ENCODE measurements at regions not wholly inside any gene's neighbourhood (a gene's known extent, or its start where the extent isn't known, plus 50 kb on each side); places are given as distances from the start of the nearest gene placed in this dataset.

DNA sequence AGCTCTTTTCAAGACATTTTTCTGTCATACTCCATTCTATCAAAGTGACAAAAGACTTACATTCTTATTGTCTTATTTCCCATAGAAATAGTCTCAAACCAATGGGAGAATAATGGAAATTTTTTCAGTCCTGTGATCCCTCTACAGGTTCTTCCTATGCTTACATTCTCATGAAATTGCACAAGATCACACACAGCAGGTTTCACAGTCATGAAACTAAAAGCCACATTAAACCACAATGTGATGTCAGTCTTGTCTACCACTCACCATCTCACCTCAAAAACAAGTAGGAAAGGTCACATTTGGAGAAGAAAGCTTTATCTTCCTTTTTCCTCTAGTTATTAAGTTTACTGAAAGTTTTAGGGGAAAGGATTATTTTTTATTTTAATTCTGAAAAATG, 161.0 kb upstream of the RORA start:
- TF ChIP-seq, protein P1, sequence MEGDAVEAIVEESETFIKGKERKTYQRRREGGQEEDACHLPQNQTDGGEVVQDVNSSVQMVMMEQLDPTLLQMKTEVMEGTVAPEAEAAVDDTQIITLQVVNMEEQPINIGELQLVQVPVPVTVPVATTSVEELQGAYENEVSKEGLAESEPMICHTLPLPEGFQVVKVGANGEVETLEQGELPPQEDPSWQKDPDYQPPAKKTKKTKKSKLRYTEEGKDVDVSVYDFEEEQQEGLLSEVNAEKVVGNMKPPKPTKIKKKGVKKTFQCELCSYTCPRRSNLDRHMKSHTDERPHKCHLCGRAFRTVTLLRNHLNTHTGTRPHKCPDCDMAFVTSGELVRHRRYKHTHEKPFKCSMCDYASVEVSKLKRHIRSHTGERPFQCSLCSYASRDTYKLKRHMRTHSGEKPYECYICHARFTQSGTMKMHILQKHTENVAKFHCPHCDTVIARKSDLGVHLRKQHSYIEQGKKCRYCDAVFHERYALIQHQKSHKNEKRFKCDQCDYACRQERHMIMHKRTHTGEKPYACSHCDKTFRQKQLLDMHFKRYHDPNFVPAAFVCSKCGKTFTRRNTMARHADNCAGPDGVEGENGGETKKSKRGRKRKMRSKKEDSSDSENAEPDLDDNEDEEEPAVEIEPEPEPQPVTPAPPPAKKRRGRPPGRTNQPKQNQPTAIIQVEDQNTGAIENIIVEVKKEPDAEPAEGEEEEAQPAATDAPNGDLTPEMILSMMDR (IDR thresholded peaks at IDR 0.05): no peak

DNA sequence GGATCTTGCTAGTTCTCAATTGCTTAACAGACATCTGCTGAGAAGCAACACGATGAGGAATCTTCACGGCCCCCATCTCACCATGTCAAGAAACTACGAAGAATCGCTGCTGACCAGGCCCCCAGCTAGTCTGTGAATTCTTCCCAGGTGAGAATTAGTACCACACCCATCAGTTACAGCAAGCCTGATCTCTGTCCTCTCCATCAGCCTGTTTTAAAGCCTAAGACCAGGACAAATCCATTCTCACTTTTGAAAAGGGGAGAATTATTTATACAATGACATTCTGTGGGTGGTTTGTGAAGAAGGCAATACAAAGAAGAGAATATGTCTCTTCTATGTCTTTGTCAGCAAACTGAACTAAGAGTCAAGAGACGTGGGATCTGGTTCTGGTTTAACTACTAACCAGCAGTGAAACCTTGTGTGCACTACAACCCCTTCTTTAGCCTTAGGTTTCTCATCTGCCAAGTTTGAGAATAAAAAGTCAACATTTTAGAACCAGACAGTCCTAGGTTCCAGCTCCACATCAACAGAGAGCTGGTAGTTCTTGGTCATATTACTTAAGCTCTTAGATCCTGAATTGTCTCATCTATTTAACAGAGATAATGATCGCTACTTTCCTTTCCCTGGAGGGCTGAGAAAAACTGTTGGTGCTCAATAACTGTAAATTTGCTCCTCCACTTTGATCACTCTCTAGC, 160.4 kb upstream of the RORA start:
- TF ChIP-seq, protein P1 (IDR thresholded peaks at IDR 0.05): no peak

DNA sequence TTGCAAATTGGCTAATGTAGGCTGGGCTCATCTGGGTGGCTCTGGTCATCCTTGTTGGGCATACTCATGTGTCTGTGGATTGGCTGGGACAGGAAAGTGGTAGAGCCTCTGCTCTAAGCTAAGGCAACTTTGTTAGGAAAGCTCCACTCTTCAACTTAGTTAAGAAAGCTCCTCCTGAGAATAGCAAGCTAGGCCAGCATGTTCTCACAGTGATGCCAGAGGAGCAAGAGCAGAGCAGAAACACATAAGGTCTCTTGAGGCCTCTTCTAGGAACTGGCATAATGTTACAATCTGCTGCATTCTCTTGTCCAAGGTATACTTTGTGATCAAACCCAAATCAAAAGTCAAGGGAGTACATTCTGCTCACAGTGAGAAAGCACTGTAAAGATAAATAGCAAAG, 158.6 kb upstream of the RORA start:
- TF ChIP-seq, protein P1 (IDR thresholded peaks at IDR 0.05): no peak

DNA sequence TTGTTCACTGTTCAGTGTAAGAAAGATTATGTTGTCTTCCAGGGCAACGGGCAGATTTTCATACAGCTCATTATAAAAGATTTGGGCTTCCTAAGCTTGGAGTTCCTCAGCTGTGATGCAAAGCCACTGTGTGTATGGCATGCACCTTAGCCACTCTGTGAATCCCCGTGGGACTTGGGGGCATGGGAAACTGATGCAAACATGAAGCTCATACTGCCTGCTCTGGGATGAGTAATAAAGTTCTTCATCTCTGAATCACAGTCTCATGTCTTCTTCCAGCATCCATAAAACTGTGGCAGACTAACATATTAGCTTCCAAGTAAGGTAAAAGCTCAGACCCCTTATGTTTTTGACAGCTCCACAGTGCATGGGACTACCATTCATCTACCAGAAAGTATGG, 154.3 kb upstream of the RORA start:
- TF ChIP-seq, protein P1 (IDR thresholded peaks at IDR 0.05): no peak

DNA sequence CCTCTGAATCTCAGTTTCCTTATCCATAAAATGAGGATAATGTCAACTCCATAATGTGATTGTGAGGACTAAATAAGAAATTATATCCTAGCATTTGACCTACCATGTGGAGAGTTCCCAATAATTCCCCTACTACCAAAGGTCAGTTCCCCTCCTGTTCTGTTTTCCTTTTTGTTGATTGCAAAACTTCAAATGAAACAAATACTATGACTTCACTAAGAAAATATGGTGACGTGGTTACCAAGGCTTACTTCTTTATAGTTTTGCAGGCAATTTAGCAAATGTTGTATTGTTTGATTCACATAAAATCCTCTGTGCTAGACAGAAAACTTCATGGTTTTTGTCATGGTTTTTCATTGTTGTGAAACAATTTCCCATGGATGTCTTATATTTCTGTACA, 153.8 kb upstream of the RORA start:
- TF ChIP-seq, protein P1 (IDR thresholded peaks at IDR 0.05): no peak

DNA sequence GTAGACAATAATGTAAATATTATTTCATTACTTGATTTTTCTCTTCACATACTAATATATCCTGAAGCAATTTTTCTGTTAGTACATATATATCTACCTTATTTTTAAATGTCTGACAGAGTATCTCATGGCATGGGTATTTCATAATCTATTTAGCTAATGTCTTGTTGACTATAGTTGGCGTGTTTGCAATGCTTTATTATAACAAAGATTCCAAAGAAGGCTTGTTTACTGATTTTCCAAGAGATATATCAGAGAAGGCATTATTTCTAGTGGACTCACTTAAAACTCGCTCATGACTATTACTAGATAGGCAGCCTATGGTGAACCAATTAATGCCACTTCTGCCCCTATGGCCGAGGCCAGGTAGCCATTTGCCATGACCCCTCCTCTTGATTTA, 152.4 kb upstream of the RORA start:
- TF ChIP-seq, protein P1 (IDR thresholded peaks at IDR 0.05): no peak

DNA sequence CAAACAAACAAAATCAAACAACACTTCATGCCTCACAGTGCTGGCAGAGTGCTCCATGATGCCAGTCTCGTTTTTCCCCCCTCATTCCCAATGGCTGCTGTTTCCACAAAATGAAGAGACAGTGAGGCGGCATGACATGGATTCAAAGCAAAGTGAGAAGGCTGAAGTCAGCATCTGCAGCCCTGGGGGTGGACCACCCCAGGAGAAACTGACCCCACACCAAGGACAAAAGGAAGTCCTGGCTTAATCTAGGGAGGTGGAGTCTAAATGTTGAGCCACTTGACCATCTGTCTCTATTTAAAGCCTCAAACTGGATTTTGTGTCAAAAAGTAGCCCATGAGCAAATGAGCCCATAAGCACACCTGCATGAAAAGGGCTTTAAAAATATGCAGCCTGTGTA, 151.2 kb upstream of the RORA start:
- TF ChIP-seq, protein P1 (IDR thresholded peaks at IDR 0.05): no peak

DNA sequence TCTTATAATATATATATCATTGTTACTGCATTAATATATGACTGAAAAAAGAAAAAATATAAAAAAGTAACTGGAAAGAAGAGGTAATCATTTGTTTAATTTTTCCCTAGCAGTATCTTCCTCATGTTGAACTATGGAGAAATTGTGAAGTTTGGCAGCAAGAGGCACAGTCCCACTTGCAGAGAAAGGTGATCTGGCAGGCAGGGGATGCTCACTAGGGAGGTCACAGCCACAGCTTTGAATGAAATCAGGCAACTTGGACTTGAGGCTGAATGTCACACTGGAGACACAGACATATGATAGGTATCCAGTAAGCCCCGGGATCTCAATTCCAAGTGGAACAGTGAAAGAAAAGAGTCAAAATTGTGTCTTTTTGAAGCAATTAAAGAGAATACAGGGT, 149.9 kb upstream of the RORA start:
- TF ChIP-seq, protein P1 (IDR thresholded peaks at IDR 0.05): no peak

Data from LNCAP (cell line).